ENCODE measurements at regions not wholly inside any gene's neighbourhood (a gene's known extent, or its start where the extent isn't known, plus 50 kb on each side); places are given as distances from the start of the nearest gene placed in this dataset.

- H3K18ac ChIP-seq (ENCODE audit: low read depth, low read length), result no peak overlapping the region
- POLR2A ChIA-PET (ENCODE audit: unreplicated experiment), result no interaction called here
- no peak overlapping the region for H4K5ac ChIP-seq (ENCODE audit: low read depth, low read length)
- H3K9me3 ChIP-seq (ENCODE audit: control insufficient read depth, insufficient read depth, low read length), result no peaks in the 10 kb centered on the region
- no peak overlapping the region for H3K56ac ChIP-seq (ENCODE audit: extremely low read depth, insufficient read depth, low read length)
- no peak for DNase-seq
- H3K79me1 ChIP-seq (ENCODE audit: low read depth in 1 of 2, low read length in 2 of 2), result no peaks in the 10 kb centered on the region
- no peak overlapping the region for H3K9ac ChIP-seq (ENCODE audit: low read depth, low read length)
- CTCF ChIA-PET, result no interaction called here
- no peak overlapping the region for H2BK5ac ChIP-seq (ENCODE audit: low read depth, low read length, poor library complexity, severe bottlenecking)
- no peaks in the 10 kb centered on the region for H3K36me3 ChIP-seq (ENCODE audit: control insufficient read depth, insufficient read depth, low read length)
- H3K4ac ChIP-seq (ENCODE audit: low read depth, low read length), result no peak overlapping the region
- H3K23ac ChIP-seq (ENCODE audit: low read depth, low read length), result no peak overlapping the region
- intact Hi-C loops (cut with micrococcal nuclease) (no loop called here), dilution Hi-C loops (cut with HindIII; ENCODE audit: low sequenced_read_pairs, unreplicated experiment) (no loop called here), in situ Hi-C loops (cut with MboI; ENCODE audit: low sequenced_read_pairs) (no loop called here)
- no peak overlapping the region for H2BK20ac ChIP-seq (ENCODE audit: low read depth, low read length)
- no peaks in the 10 kb centered on the region for H3K4me1 ChIP-seq (ENCODE audit: control insufficient read depth, insufficient read depth, low read length)
- no peak overlapping the region for H3K14ac ChIP-seq (replicated peaks; ENCODE audit: low read depth, low read length)
- no peak overlapping the region for H2AK9ac ChIP-seq (replicated peaks; ENCODE audit: low read depth, low read length, poor library complexity)
- no peak for ATAC-seq (ENCODE audit: low read depth)
- no CpG with 5 or more reads among the region's 3 CpGs for WGBS, 2 experiments (ENCODE audit: extremely low coverage in 2 of 2, insufficient read length in 1 of 2)
- H3K27me3 ChIP-seq (ENCODE audit: control insufficient read depth, insufficient read depth, low read length), result no peaks in the 10 kb centered on the region
- H3K9me1 ChIP-seq (ENCODE audit: insufficient read depth, low read length), result no peaks in the 10 kb centered on the region
- no peak overlapping the region for H4K8ac ChIP-seq (ENCODE audit: low read depth in 2 of 2, low read length in 2 of 2)
- no peak for TF ChIP-seq POLR2A (IDR thresholded peaks at IDR 0.05; ENCODE audit: low read depth, low read length)
- TF ChIP-seq CTCF (conservative IDR thresholded peaks at IDR 0.05; ENCODE audit: low read depth, low read length), result no peak
- no peak for TF ChIP-seq RCOR1 (IDR thresholded peaks at IDR 0.05; ENCODE audit: insufficient replicate concordance, low read length)
- no peak for TF ChIP-seq ELK1 (IDR thresholded peaks at IDR 0.05; ENCODE audit: borderline replicate concordance, low read depth, low read length)
- TF ChIP-seq SMC3 (IDR thresholded peaks at IDR 0.05; ENCODE audit: low read depth, low read length), result no peak
- H4K20me1 ChIP-seq (ENCODE audit: insufficient read depth, low read length), result no peaks in the 10 kb centered on the region
- no TSS peak for BruUV-seq (replicated peaks)
- H2AK5ac ChIP-seq (ENCODE audit: low read depth, low read length), result no peak overlapping the region
- no peak overlapping the region for H4K91ac ChIP-seq (ENCODE audit: insufficient read depth, low read depth, low read length)
- H3K4me2 ChIP-seq (ENCODE audit: low read depth, low read length), result no peak overlapping the region
- no peak overlapping the region for H2BK15ac ChIP-seq (ENCODE audit: low read depth, low read length)
- no peak overlapping the region for H2AFZ ChIP-seq (replicated peaks; ENCODE audit: low read length, poor library complexity)
- H3K4me3 ChIP-seq (ENCODE audit: insufficient read depth, low read depth, low read length), result no peak overlapping the region
- H3K27ac ChIP-seq (ENCODE audit: insufficient read depth, low read length), result no peak overlapping the region
- no peak overlapping the region for H2BK120ac ChIP-seq (ENCODE audit: low read depth, low read length)
Measured at GRCh38 chr18:55974521-55974920, 386.5 kb upstream of the TCF4 start.

All from IMR-90 (cell line).